A673 (cell line): ENCODE measurements at regions not wholly inside any gene's neighbourhood (a gene's known extent, or its start where the extent isn't known, plus 50 kb on each side); places are given as distances from the start of the nearest gene placed in this dataset.

Source experiments
- BruUV-seq: library from RNA; stranded (reverse); fragments of 400-500 nt; replicated peaks from 2 replicates; lab custom pipeline; 2021; lab: Mats Ljungman, UMichigan
- CTCF ChIA-PET: fragments of 300-600 bp; sonication (Branson Sonifier 250); formaldehyde crosslinking; loops from one replicate; lab custom pipeline; 2022; ENCODE audit warnings: antibody characterized with exemption; lab: Charles Lee
- POLR2A ChIA-PET: fragments of 300-600 bp; sonication (Branson Sonifier 250); formaldehyde crosslinking; loops from one replicate; lab custom pipeline; 2022; ENCODE audit warnings: antibody characterized with exemption; ENCODE audit not compliant: low non-redundant PET; lab: Charles Lee
- DNase-seq: peaks from one replicate; pipeline ENCODE4 v3.0.0-alpha.2; 2015; ENCODE audit warnings: low spot score
- H3K27ac ChIP-seq: fragments of 200-600 bp; sonication (generic); 2 replicates; pipeline ENCODE4 v1.5.1; 2016; ENCODE audit warnings: mixed run types, low read depth, mild to moderate bottlenecking, mixed read lengths, antibody characterized with exemption, low read length; ENCODE audit not compliant: poor library complexity, severe bottlenecking
- H3K27me3 ChIP-seq: fragments of 200-600 bp; sonication (generic); replicated peaks from 2 replicates; pipeline ENCODE4 v1.6.1; 2017; ENCODE audit warnings: mixed run types, low read depth, mild to moderate bottlenecking, mixed read lengths, antibody characterized with exemption, low read length; ENCODE audit not compliant: insufficient read depth, poor library complexity
- H3K36me3 ChIP-seq: fragments of 200-600 bp; sonication (generic); 2 replicates; pipeline ENCODE4 v1.6.1; 2016; ENCODE audit warnings: mixed run types, mild to moderate bottlenecking, mixed read lengths, antibody characterized with exemption, low read length; ENCODE audit not compliant: insufficient read depth, poor library complexity, severe bottlenecking
- H3K4me1 ChIP-seq: fragments of 200-600 bp; sonication (generic); 2 replicates; pipeline ENCODE4 v1.6.1; 2017; ENCODE audit warnings: mixed run types, mild to moderate bottlenecking, mixed read lengths, antibody characterized with exemption, low read length; ENCODE audit not compliant: insufficient read depth, poor library complexity, severe bottlenecking
- H3K4me3 ChIP-seq: fragments of 200-600 bp; sonication (generic); 2 replicates; pipeline ENCODE4 v1.5.1; 2016; ENCODE audit warnings: low read depth, mixed run types, mild to moderate bottlenecking, mixed read lengths, low read length; ENCODE audit not compliant: poor library complexity, severe bottlenecking
- H3K9me3 ChIP-seq: fragments of 200-600 bp; sonication (generic); 2 replicates; pipeline ENCODE4 v1.6.1; 2016; ENCODE audit warnings: mixed run types, low read depth, mild to moderate bottlenecking, mixed read lengths, antibody characterized with exemption, low read length; ENCODE audit not compliant: poor library complexity, severe bottlenecking
- CTCF ChIP-seq: fragments of 300-800, 200-600 bp; sonication (generic); conservative IDR thresholded peaks from 2 replicates; pipeline ENCODE4 v1.5.1; 2017; ENCODE audit warnings: low read depth, mild to moderate bottlenecking, antibody characterized with exemption, low read length, moderate library complexity, mixed read lengths
- EZH2 ChIP-seq: fragments of 200-600 bp; sonication (generic); IDR thresholded peaks from 2 replicates; pipeline ENCODE4 v1.6.1; 2017; ENCODE audit warnings: borderline replicate concordance, low read depth, mild to moderate bottlenecking, mixed read lengths, antibody characterized with exemption, low read length; ENCODE audit not compliant: poor library complexity, severe bottlenecking
- intact Hi-C: fragments of 100-400 bp; cut with micrococcal nuclease; formaldehyde crosslinking; loops from one replicate; pipeline ENCODE4 v1.10.0; 2022; ENCODE audit not compliant: unreplicated experiment

DNA sequence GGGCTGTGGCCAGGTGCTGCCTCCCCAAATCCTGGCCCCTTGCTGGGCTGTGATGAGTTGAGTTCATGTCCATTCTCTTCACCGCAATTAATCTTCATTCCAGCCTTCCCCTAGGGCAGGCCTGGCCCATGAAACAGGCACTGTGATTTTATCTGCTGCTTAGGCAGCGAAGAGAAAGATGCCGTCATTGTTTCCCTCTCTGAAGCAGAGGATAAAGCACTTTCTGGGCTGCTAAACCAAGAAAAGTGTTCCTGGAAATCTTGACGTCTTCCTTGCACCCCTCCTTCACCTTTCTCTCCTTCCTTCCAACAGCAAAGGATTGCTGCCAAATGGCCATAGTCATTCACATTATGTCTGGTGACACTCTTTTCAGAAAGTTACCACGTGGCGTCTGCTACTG lies 265.9 kb downstream of the ZEB1 start:
- CTCF ChIA-PET, result no interaction called here
- no peak for DNase-seq
- no peak overlapping the region for H3K27ac ChIP-seq
- no peaks in the 10 kb centered on the region for H3K4me1 ChIP-seq
- BruUV-seq, result no TSS peak
- TF ChIP-seq CTCF (no peak), EZH2 (no peak)
- H3K4me3 ChIP-seq, result no peak overlapping the region
- POLR2A ChIA-PET, result no interaction called here
- H3K27me3 ChIP-seq, result no peaks in the 10 kb centered on the region
- no peaks in the 10 kb centered on the region for H3K36me3 ChIP-seq
- intact Hi-C loops, result no loop called here
- H3K9me3 ChIP-seq, result no peaks in the 10 kb centered on the region

DNA sequence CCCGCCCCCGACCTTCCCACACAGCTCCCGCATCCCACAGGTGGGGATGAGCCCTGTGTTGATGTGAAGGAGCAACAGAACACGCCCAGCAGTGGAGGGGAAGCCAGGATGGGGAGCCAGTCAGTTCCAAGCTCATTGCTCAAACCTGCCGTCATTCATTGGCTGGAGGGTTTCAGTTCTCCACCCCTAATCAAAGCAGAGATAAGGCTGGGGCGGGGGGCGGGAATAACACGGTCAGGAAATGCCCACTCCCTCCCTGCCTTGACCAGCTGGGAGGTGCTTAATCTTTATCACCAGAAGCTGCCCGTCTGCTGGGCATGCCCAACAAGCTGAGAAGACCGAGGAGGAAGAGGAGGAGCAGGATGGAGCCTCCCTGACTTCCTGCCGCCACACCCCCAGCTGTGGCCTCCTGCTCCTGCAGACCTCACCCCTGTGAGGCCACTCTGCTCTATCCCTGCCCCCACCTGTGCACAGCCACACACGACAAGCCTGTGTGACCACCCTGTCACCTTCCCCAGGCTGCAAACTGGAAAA lies 265.1 kb downstream of the ZEB1 start:
- no peak for TF ChIP-seq EZH2
- TF ChIP-seq CTCF, result no peak
- H3K27me3 ChIP-seq, result no peaks in the 10 kb centered on the region
- no peak overlapping the region for H3K4me3 ChIP-seq
- no peak overlapping the region for H3K27ac ChIP-seq
- H3K9me3 ChIP-seq, result no peaks in the 10 kb centered on the region
- H3K4me1 ChIP-seq, result no peaks in the 10 kb centered on the region
- no peaks in the 10 kb centered on the region for H3K36me3 ChIP-seq
- no peak for DNase-seq
- intact Hi-C loops, result no loop called here
- no TSS peak for BruUV-seq
- POLR2A ChIA-PET, result no interaction called here
- CTCF ChIA-PET, result no interaction called here

- no peak for DNase-seq
- intact Hi-C loops, result no loop called here
- Histone ChIP-seq H3K27ac (no peak overlapping the region), H3K4me1 (no peaks in the 10 kb centered on the region), H3K36me3 (no peaks in the 10 kb centered on the region), H3K4me3 (no peak overlapping the region), H3K27me3 (no peaks in the 10 kb centered on the region), H3K9me3 (no peaks in the 10 kb centered on the region)
- BruUV-seq, result no TSS peak
- ChIA-PET CTCF (no interaction called here), POLR2A (no interaction called here)
- TF ChIP-seq CTCF (no peak), EZH2 (no peak)
Observed at GRCh38 chr10:31583293-31583692, 264.3 kb downstream of the ZEB1 start.
